OCI-LY3 (cell line): ENCODE measurements at regions not wholly inside any gene's neighbourhood (a gene's known extent, or its start where the extent isn't known, plus 50 kb on each side); places are given as distances from the start of the nearest gene placed in this dataset.

Experiments
- CTCF ChIP-seq: fragments of 200-600, 300-600 bp; sonication (generic); IDR thresholded peaks from 2 replicates; pipeline ENCODE4 v1.5.1; 2014; ENCODE audit warnings: antibody characterized with exemption, low read length, low read depth
- EZH2phosphoT487 ChIP-seq: fragments of 200-600 bp; shearing (Covaris generic); IDR thresholded peaks from 2 replicates; pipeline ENCODE4 v1.6.1; 2018; ENCODE audit warnings: antibody characterized with exemption, mixed run types, low read depth

- TF ChIP-seq CTCF = no peak
- no peak for TF ChIP-seq EZH2phosphoT487
These were observed 61.0 kb downstream of the SPATA19 start for GRCh38 chr11:133784359-133784758.
